Mucosa of descending colon (tissue), 3 donors: ENCODE measurements at regions not wholly inside any gene's neighbourhood (a gene's known extent, or its start where the extent isn't known, plus 50 kb on each side); places are given as distances from the start of the nearest gene placed in this dataset.
"Not testable (repeated sequence)": the region's sequence is repeated elsewhere in the genome, so short reads cannot be mapped to it uniquely, and the experiment has no call there.

Experiments used
- ATAC-seq: fragments of 200-7000 bp; cut with Tn5 transposase; one replicate; pipeline ENCODE4 v1.9.1; 2020; ENCODE audit warnings: mild to moderate bottlenecking, moderate library complexity
- DNase-seq, 3 donors: peaks; one replicate each; pipeline ENCODE4 v3.0.0-alpha.2; 2020
- H3K36me3 ChIP-seq: fragments of 200-600 bp; one replicate; pipeline ENCODE4 v1.8.0; 2021; ENCODE audit warnings: low read depth, mild to moderate bottlenecking
- H3K4me1 ChIP-seq: fragments of 200-600 bp; one replicate; pipeline ENCODE4 v1.8.0; 2021; ENCODE audit warnings: low read depth, mild to moderate bottlenecking
- H3K4me3 ChIP-seq: fragments of 200-600 bp; one replicate; pipeline ENCODE4 v1.8.0; 2021; ENCODE audit warnings: mild to moderate bottlenecking
- H3K9me3 ChIP-seq: fragments of 200-600 bp; one replicate; pipeline ENCODE4 v1.8.0; 2021; ENCODE audit warnings: mild to moderate bottlenecking
- CTCF ChIP-seq: fragments of 200-600 bp; IDR thresholded peaks from one replicate; pipeline ENCODE4 v1.8.0; 2022; ENCODE audit warnings: antibody characterized with exemption, mild to moderate bottlenecking
- intact Hi-C, 2 donors: fragments of 100-400 bp; cut with DNase I in 1 of 2; cut with micrococcal nuclease in 1 of 2; formaldehyde crosslinking; loops; one replicate each; pipeline versions ENCODE4 v1.11.0 to v1.11.1; 2022; cut with DNase I, micrococcal nuclease
- donor health status: DM: no; HTN: no; CAD: no; lungs with moderate emphysema.
- donor health status: DM: no; HTN: no; CAD: no.
- donor health status: DM: no; HTN: yes; CAD: no.

GRCh38 chr10:15428681-15429080 is 57.6 kb upstream of the FAM171A1 start:
- ATAC-seq = no peak
- H3K9me3 ChIP-seq = no peaks in the 10 kb centered on the region

GRCh38 chr10:15427843-15428414 is 56.8 kb upstream of the FAM171A1 start:
- no peaks in the 10 kb centered on the region for H3K9me3 ChIP-seq
- no peak for TF ChIP-seq CTCF
- H3K4me3 ChIP-seq = no peak overlapping the region
- DNase-seq (no peak), ATAC-seq (peak; percentile 32)
- H3K36me3 ChIP-seq = no peaks in the 10 kb centered on the region
- intact Hi-C loops = no loop called here
- H3K4me1 ChIP-seq = no peaks in the 10 kb centered on the region

More at GRCh38 chr10:15428681-15429080, 57.6 kb upstream of the FAM171A1 start:
- Histone ChIP-seq H3K4me1 (no peaks in the 10 kb centered on the region), H3K4me3 (no peak overlapping the region), H3K36me3 (no peaks in the 10 kb centered on the region)
- intact Hi-C loops = no loop called here
- no peak for TF ChIP-seq CTCF
- DNase-seq = no peak

GRCh38 chr10:15426558-15426957 is 55.5 kb upstream of the FAM171A1 start:
- H3K9me3 ChIP-seq = no peaks in the 10 kb centered on the region
- no peaks in the 10 kb centered on the region for H3K36me3 ChIP-seq
- no peaks in the 10 kb centered on the region for H3K4me1 ChIP-seq
- DNase-seq (no peak), ATAC-seq (no peak)
- no peak for TF ChIP-seq CTCF
- intact Hi-C loops = no loop called here
- no peak overlapping the region for H3K4me3 ChIP-seq

- no peak for TF ChIP-seq CTCF
- intact Hi-C loops = no loop called here
- no peak for ATAC-seq
- no peak for DNase-seq
- Histone ChIP-seq H3K4me3 (no peak overlapping the region), H3K4me1 (no peaks in the 10 kb centered on the region), H3K9me3 (no peaks in the 10 kb centered on the region), H3K36me3 (no peaks in the 10 kb centered on the region)
These were observed 55.0 kb upstream of the FAM171A1 start for GRCh38 chr10:15426115-15426514.

- H3K9me3 ChIP-seq, H3K4me3 ChIP-seq, ATAC-seq, intact Hi-C loops, DNase-seq, H3K36me3 ChIP-seq, H3K4me1 ChIP-seq: not testable (repeated sequence)
These were observed 50.8 kb upstream of the FAM171A1 start for GRCh38 chr10:15421875-15422274.
